ENCODE measurements at regions not wholly inside any gene's neighbourhood (a gene's known extent, or its start where the extent isn't known, plus 50 kb on each side); places are given as distances from the start of the nearest gene placed in this dataset.
"Not testable (repeated sequence)": the region's sequence is repeated elsewhere in the genome, so short reads cannot be mapped to it uniquely, and the experiment has no call there.

DNA sequence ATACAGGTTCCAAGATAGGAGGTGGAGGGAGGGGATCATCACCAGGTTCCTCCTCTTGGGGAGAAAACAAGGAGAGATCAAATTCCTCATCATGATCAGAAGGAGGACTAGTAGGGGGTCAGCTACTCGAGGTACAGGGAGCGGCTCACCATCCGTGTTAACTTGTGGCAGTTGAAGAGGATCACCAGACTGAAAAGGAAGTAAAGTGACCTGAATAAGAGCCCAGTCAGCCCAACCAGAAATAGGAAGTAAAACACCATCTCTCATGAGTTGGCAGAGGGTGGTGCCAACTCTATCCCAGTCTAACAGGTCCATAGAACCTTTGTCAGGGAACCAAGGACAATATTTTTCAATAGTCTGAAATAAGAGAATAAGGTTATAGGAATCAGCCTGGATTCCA, 213.1 kb upstream of the KCNN2 start:
- intact Hi-C loops (cut with micrococcal nuclease): not testable (repeated sequence)

DNA sequence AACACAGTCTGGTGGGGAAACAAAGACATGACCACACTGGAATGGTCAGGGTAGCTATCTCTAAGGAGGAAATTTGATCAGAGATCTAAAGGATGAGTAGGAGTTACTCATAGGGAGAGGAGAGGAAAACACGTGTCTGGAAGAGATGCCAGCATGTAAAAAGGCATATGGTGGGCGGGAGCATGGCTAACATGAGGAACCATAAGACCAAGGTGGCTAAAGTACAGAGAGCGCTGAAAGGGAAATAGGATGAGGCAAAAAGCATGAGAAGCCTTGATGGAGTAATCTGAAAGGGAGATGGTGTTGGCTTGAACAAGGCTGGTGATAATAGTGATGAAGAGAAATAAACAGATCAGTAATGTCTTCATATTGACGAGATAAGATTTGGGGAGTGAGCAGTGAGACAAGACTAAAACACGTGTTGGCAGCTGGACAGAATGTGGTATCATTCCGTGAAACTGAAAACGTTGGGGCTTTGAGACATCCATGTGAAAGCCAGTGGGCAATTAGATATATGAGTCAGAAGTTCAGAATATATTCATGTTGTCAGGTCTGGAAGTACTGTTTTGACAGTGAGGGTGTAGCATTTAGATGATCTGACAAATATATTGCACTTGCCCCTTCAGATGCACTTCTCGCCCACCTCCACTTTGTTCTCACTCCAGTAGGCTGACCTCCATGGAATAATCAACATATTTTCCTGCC, 209.1 kb upstream of the KCNN2 start:
- intact Hi-C loops (cut with micrococcal nuclease): no loop called here

DNA sequence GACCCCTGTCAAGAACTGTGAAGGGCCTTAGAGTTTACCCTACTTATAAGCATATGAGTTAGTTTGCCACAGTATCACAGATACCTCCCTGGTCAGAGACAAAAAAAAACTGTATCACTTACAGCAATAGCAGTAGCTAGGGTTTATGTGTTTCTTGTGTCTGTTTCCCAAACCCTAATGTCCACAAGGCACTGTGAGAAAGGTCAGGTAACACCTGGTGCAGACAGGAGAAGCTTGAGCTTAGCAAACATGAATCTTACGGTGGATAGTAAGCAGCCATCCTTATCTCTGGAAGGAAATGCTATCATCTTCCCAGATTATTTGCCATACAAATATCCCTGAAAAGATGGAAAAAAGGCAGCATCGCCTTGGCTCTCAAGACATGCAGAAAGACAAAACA, 208.5 kb upstream of the KCNN2 start:
- intact Hi-C loops (cut with micrococcal nuclease): no loop called here

DNA sequence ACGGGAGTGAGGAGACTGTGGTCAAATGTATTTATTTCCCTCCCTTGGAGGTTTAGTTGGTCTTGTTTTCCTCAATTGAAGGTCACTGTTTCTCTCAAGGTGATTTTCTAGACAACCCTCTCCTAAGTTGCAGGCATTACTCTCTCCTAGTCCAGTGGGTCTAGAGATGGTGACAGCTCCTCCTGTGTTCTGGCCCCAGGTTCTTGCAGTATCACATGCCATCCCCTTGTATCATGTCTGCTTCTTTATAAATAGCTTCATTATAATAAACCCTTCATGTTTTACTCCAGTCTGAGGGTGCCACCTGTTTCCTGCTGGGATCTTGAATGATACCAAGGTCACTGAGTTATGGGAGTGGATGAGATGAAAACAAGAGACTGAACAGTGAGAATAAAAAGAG, 208.0 kb upstream of the KCNN2 start:
- intact Hi-C loops (cut with micrococcal nuclease): no loop called here

DNA sequence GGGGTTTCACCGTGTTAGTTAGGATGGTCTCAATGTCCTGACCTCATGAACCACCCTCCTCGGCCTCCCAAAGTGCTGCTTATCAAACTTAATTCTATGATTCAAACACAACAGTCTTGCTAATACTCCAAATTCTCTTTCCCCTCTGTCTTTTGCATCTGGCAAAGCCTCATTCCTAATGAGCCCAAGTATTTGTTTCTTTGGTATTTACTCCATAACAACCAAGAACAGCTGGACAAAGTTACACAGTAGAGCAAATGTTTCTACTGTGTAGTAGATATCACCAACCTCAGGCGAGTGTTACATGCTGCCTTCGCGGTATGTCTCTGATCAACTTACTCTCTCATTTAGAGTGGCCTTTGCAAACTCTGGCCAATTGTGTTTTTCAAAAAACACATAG, 195.8 kb upstream of the KCNN2 start:
- intact Hi-C loops (cut with micrococcal nuclease): no loop called here

DNA sequence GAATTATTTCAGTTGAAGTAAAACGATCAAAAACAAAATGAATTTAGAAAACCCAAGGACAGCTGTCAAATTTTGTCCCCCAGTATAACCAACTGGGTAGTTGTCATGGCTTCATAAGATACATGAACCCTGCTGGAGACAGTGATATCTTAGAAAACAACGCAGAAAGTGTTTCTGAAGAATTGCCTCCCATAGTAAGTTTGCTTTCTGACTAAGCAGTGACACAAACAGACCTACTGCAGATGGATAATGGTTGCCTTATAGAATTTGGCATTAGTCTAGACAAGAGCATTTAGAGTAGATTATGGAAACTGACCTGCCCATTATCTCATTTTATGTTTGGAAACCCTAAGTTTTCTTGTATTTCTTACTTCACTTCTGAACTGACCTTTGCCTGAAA, 187.7 kb upstream of the KCNN2 start:
- intact Hi-C loops (cut with micrococcal nuclease): no loop called here

DNA sequence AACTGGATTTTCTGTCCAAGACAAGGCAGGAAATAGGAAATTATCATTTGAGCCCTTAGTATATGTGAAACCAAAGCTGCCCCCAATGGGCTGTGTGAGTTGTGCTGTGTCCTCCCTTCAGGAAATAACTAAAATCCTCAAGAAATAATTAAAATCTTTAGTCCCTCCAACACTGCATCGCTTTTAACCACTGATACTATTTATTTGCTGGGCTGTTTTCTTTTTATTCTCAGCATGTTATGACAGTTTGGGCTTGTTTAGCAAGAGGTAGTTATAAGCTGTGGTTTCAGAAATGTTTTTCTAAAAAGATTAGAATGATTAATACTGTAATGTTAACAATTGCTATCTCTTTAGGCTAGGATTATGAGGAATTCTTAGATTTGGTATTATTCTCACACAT, 187.0 kb upstream of the KCNN2 start:
- intact Hi-C loops (cut with micrococcal nuclease): no loop called here

DNA sequence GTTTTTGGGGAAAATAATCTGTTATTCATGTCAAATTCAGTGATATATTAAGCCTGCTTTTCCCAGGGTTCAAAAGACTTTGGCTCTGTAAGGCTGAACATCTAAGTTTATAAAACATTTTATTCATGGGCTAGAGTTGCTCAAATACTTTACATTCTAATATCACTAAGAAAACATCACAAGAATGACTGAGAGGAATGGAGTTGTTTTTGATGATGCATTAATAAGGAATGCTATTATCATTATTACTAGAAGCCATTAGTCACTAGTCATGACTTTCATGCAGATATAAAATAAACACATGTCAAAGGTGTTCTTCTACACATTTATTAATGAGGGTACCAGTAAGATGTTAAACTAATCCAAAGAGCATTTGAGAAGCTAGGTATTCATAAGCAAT, 185.5 kb upstream of the KCNN2 start:
- intact Hi-C loops (cut with micrococcal nuclease): no loop called here

DNA sequence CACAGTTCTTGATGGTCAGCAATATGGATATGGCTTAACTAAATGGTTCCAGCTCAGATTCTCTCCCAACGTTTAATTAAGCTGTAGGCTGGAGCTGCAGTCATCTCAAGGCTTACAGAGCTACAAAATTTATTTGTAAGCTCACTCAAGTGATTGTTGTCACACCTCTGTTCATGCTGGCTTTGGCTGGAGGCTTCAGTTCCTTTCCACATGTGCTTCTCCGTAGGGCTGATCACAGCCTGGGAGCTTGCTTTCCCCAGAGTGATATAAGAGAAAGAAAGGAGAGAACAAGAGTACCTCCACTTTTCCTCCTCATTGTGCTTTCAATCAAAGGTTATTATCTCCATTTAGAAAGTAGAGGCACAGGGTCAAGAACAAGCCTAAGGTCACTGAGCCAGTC, 182.7 kb upstream of the KCNN2 start:
- intact Hi-C loops (cut with micrococcal nuclease): no loop called here

DNA sequence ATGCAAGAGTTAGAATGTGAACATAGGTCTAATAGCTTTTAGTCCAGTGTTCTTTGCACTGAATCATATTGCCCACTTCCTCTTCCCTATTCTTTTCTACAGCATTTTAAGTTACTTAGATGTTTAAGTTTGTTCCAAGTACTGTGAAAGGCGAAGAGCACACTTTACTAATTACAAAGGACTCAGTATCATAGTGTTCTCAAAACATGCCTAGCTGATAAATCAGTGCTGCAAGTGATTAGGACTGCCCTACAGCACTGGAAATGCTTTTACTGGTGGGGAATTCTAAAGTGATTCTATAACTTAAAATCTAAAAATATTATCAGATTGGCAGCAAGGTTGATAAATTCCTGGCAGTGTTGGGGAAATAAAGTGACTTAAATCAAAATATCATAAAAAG, 177.9 kb upstream of the KCNN2 start:
- intact Hi-C loops (cut with micrococcal nuclease): no loop called here

DNA sequence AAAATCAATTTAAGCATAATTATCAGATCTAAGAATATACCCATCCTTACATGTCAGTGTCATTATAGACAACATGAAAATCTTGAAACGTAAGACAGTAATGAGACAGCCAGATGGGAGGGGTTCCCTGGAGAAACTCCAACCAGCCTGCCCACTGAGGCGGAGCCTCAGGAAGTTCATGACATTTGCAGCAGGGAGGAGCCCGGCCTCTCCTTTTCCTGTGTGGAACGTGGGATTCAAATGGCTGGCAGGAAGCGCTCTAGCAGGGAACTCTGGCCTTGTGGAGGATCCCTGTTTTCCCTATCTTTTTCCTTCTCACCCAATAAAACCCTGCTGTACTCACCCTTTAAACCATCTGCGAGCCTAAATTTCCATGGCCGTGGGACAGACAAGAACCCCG, 176.6 kb upstream of the KCNN2 start:
- intact Hi-C loops (cut with micrococcal nuclease): no loop called here

DNA sequence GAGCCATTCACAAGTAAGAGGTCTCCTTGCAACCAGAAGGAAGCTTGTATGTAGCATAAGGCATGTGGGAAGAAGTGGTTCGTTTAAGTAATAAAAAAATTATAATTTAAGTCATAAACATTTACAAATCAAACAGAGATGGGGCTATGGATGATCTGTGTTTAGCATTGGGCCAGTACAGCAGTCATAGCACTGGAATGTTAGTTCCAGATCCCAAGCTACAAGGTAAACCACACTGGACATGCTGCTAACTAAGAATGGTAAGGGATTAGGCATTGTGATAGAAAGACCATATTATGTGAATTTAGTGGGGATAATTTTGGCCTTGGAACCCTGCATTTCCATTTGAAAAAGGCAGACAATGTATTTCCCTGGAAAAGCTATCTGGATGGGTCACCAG, 170.4 kb upstream of the KCNN2 start:
- intact Hi-C loops (cut with micrococcal nuclease): no loop called here

DNA sequence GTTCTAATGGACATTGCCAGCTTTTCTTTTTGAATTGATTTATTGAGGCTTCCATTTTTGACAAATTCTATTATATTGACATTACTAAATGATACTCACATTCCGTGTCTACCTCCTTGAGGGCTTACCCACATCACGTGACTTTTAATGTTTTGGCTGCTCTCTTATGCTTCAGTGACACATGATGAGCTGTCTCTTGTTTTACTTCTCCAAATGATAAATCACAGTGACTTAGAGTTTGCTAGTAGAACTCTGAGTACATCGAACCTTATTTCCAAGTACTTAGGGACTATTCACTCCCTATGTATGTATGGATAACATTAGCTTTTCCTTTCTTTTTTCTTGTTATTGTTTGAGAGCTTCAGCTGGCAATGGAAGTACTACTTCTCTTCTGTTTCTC, 169.8 kb upstream of the KCNN2 start:
- intact Hi-C loops (cut with micrococcal nuclease): no loop called here

DNA sequence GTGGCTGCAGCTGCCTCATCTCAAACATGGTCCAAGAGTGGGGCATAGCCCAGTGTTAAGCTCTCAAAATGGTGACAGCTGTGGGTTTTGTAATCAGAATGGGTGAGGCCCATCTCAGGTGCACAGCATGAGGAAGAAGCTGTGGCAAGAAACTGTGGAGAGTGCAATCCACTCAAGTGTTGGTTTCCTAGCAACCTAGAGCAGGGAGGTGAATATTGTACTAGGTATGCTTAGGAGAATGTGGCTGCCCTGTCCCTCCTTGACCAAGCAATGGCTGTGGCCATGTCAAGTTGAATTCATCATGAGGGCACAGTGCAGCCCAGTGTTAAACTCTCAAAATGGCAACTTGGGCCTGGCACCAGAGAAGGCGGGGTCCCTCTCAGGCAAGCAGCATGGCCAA, 160.5 kb upstream of the KCNN2 start:
- intact Hi-C loops (cut with micrococcal nuclease): no loop called here

DNA sequence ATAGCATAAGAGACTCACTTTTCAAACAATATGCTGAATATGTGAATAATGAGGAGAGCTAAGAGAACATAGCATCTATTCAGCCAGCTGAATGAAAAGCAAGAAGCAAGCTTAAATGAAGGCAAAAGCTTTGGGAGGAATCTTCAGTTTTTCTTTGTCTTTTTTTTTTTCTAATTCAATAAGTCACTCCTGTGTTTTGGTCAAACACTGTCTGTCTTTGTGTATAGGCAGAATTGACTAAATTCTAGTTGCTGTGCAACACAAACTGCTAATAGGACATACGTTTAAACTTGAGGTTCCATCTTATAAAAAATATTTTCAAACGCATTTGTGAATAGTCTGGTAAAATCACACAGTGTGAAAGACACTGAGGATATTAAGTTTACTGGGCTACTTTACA, 156.9 kb upstream of the KCNN2 start:
- intact Hi-C loops (cut with micrococcal nuclease): no loop called here

DNA sequence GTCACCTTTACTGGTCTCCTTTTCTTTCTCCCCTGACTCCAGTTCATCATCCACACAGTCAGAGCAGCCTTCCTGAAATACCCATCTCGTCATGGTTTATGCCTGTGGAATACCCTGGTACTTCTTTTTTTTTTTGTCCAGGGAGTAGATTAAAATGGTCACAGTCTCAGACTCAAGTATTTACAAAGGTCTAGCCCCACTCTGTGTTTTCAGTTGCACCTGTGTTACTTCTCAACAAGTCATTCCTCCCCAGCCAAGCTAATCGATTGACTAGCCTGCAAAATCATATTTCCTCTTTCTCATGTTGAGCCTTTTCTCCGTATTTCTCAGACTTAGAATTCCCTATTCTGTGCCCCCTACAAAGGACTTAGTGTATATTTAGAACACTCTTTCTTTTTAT, 155.2 kb upstream of the KCNN2 start:
- intact Hi-C loops (cut with micrococcal nuclease): no loop called here

DNA sequence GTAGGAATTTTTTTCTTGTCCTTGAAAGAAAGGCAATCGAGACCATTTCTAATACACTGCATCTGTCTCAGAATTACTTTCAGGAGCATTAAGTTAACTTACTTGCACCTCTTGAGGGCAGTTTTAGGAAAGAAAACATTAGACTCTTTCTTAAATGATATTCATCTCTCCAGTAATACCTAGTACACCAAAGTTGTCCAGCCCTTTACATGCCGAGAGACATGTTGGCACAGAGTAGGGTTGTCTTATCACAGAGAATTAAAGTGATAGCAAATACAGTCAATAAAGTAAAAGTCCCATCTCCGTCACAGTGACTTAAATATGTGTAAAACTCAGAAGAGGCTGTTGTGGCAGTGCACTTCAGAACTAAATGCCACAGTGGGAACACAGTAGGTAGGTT, 154.3 kb upstream of the KCNN2 start:
- intact Hi-C loops (cut with micrococcal nuclease): no loop called here

DNA sequence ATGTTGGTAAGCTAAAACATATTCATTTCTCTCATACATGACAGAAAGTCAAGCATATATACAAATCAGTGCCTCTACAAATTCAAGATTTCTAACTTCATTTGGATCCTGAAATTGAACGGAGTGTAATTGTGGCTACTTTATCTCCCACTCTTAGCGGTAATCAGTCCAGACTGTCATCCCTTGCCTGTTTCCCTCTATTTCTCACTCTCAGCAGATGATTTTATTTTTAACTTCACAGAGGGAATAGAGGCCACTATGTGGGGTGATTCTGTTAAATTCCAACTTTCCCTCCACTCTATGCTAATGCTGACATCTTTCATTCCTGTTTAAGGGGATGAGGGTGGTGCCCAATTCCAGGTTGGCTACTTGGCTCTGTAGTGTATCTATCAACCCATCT, 153.8 kb upstream of the KCNN2 start:
- intact Hi-C loops (cut with micrococcal nuclease): no loop called here

DNA sequence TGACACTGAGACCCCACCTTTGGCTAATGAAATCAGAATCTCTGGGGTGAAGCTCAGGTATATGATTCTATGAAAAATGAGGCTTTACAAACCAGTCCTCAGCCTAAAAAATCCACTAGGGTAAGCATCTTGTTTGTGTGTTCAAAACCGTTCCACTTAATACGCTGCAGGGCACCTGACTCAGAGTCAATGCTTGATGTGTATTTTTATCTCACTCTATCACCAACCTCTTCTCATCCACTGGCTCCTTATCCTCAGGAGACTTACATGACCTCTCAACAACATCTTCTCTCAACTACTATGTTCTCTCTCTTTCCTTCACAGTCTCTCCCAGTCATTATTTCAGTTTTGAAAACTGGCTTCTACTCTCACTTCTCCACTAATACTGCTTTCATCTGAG, 153.3 kb upstream of the KCNN2 start:
- intact Hi-C loops (cut with micrococcal nuclease): no loop called here

DNA sequence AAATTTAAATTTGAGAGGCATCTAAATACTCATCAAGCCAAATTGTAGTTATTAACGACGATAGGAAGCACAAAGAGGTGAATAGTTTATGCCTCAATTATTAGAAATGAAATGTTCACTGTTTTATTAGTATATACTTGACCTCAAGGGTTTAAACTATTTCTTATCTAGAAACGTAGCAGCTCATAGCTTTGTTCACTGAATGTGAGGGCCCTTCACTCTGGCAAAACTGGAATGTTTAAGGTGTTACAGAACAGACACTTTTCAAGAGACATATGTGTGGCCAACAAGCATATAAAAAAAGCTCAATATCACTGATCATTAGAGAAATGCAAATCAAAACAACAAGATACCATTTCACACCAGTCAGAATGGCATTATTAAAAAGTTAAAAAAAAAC, 151.2 kb upstream of the KCNN2 start:
- intact Hi-C loops (cut with micrococcal nuclease): no loop called here

DNA sequence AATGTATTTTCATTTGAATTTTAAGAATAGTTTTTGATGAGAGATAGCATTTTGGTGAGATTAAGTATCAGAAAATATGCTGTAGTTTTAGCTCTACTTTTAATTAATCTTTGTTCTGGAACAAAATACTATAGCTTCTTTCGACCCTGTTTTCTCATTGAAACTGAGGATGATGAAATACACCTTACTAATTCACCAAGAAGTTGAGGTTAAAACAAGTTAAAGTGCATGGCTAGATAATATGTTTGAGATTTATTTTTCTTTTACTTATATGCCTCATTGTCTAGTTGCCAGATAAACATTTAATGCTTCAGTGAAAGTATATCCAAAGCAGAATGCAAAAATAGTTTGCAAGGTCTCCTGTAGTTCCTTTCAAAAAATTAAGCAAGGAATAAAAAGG, 140.1 kb upstream of the KCNN2 start:
- intact Hi-C loops (cut with micrococcal nuclease): no loop called here

DNA sequence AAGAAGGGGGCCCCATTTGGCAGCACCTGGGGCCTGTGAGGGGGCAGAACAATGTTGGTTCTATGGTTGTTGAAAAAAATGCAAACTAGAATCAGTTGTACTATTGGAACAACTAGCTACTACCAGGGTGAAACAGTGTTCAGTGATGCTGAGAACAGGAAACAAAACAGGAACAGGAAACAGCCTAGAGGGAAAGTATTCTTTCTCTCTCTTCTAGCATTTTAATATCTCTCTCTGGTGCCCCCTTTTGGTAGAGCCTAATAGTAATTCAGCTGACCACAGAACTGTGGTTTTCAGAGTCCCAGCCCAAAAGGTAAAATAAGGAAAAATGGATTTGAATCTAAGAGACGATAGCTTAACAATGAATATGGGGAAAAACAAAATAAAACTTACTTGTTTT, 138.0 kb upstream of the KCNN2 start:
- intact Hi-C loops (cut with micrococcal nuclease): no loop called here

DNA sequence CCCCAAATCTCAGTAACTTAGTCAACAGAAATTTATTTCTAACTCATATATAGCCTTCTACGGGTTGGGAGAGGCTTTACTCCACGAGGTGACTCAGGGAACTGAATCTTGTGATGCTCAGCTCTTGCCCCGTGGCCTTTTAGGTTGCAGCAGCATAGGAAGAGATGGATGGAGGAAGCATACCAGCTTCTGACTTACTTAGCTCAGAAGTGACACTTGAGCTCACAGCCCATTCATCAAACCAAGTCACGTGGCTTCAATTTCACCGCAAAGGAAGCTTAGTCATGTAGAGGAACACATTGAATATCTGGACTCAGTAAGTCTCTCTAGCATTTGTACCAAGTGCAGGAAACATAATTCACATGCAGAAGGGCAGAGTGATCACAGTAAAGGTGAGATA, 124.1 kb upstream of the KCNN2 start:
- intact Hi-C loops (cut with micrococcal nuclease): no loop called here

DNA sequence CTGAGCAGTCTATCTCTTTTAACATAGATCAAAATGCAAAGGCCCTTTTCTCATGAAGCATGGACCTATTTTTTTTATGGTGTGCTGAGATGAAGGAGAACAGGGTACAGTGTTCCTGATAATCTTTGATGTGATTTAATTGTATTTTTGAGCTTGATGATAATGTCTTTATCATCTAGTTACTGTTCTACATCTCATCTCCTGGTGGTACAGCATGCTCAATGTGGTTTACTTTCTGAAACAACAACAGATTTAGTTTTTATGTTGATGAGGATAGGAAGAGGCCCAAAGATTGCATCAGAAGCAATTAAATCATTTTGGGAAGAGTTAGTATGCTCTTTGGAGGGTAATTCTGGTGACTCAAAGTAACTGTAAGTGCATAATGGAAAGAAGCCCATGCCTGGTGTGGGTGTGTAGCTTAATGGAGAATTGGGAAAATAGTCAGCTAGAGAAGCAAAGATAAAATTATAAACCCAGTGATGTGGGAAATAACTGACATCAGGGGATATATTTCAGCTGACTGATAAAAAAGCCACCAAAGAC, 123.0 kb upstream of the KCNN2 start:
- intact Hi-C loops (cut with micrococcal nuclease): no loop called here
